B cell (primary cell): ENCODE measurements at regions not wholly inside any gene's neighbourhood (a gene's known extent, or its start where the extent isn't known, plus 50 kb on each side); places are given as distances from the start of the nearest gene placed in this dataset.

Experiments
- ATAC-seq: fragments of 200-7000 bp; cut with Tn5 transposase; one replicate; pipeline ENCODE4 v1.10.0; 2021; ENCODE audit warnings: low read depth, mild to moderate bottlenecking, moderate number of reproducible peaks, moderate library complexity
- CTCF ChIA-PET: fragments of 350-600 bp; sonication (Branson Sonifier 250); formaldehyde crosslinking; loops from one replicate; lab custom pipeline; 2021; ENCODE audit warnings: antibody characterized with exemption, inconsistent platforms; lab: Charles Lee
- POLR2A ChIA-PET: fragments of 350-600 bp; sonication (Branson Sonifier 250); formaldehyde crosslinking; loops from one replicate; lab custom pipeline; 2021; ENCODE audit warnings: antibody characterized with exemption; lab: Charles Lee
- DNase-seq: peaks from one replicate; pipeline ENCODE4 v3.0.0; 2013
- H2AFZ ChIP-seq: 2 replicates; pipeline ENCODE4 v1.6.1; 2012; ENCODE audit warnings: mild to moderate bottlenecking, low read depth, low read length; ENCODE audit not compliant: insufficient read depth, poor library complexity, severe bottlenecking
- H3K27ac ChIP-seq, 2 donors: 1 replicate in 1 of 2; 2 replicates in 1 of 2; pipeline ENCODE4 v1.5.1; 2012 to 2013; ENCODE audit warnings: low read length in 2 of 2, mild to moderate bottlenecking in 2 of 2, moderate library complexity in 1 of 2
- H3K27me3 ChIP-seq, 4 experiments: fragments of 200-600 bp in 1 of 4; sonication (generic) in 1 of 4; replicated peaks in 1 of 4; 1 replicate in 2 of 4; 2 replicates in 2 of 4; pipeline versions ENCODE4 v1.6.1 to v1.7.0; 2013 to 2016; ENCODE audit warnings: low read length in 3 of 4, mild to moderate bottlenecking in 2 of 4, mixed read lengths in 1 of 4, moderate library complexity in 1 of 4; ENCODE audit not compliant: insufficient read depth in 4 of 4, control insufficient read depth in 3 of 4; ENCODE audit errors: control extremely low read depth in 1 of 4
- H3K36me3 ChIP-seq, 2 experiments: replicated peaks in 1 of 2; 1 replicate in 1 of 2; 2 replicates in 1 of 2; pipeline versions ENCODE4 v1.6.1 to v1.7.1; 2013; ENCODE audit warnings: low read length in 1 of 2; ENCODE audit not compliant: insufficient read depth in 2 of 2, control insufficient read depth in 1 of 2; ENCODE audit errors: control extremely low read depth in 1 of 2, extremely low read depth in 1 of 2
- H3K4me1 ChIP-seq, 2 donors: fragments of 200-600 bp in 1 of 2; sonication (generic) in 1 of 2; 1 replicate in 1 of 2; 2 replicates in 1 of 2; pipeline versions ENCODE4 v1.5.1 to v1.6.1; 2013 to 2017; ENCODE audit warnings: low read length in 2 of 2; ENCODE audit not compliant: control insufficient read depth in 2 of 2, insufficient read depth in 2 of 2
- H3K4me2 ChIP-seq: replicated peaks from 2 replicates; pipeline ENCODE3; 2012; ENCODE audit warnings: mild to moderate bottlenecking, low read depth, low read length; ENCODE audit not compliant: poor library complexity, severe bottlenecking
- H3K4me3 ChIP-seq, 5 experiments: fragments of 200-600 bp in 1 of 5; sonication (generic) in 1 of 5; 1 replicate in 3 of 5; 2 replicates in 2 of 5; pipeline versions ENCODE4 v1.5.1 to v1.7.0; 2011 to 2016; ENCODE audit warnings: low read length in 4 of 5, mild to moderate bottlenecking in 4 of 5, low read depth in 2 of 5, control low read depth in 1 of 5, moderate library complexity in 1 of 5; ENCODE audit not compliant: insufficient read depth in 1 of 5; ENCODE audit errors: control extremely low read depth in 1 of 5, extremely low read depth in 1 of 5
- H3K79me2 ChIP-seq: fragments of 200-600 bp; sonication (generic); one replicate; pipeline ENCODE4 v1.6.0; 2016; ENCODE audit warnings: low read length; ENCODE audit not compliant: control insufficient read depth, insufficient read depth
- H3K9ac ChIP-seq: fragments of 200-600 bp; sonication (generic); 2 replicates; pipeline ENCODE4 v1.6.1; 2017; ENCODE audit warnings: mild to moderate bottlenecking, low read length, moderate library complexity
- H3K9me3 ChIP-seq, 3 donors: one replicate each; pipeline versions ENCODE4 v1.6.1 to v1.7.1; 2013; ENCODE audit warnings: low read length in 2 of 3; ENCODE audit not compliant: control insufficient read depth in 2 of 3, insufficient read depth in 1 of 3; ENCODE audit errors: control extremely low read depth in 1 of 3
- H4K20me1 ChIP-seq: 2 replicates; pipeline ENCODE4 v1.6.0; 2012; ENCODE audit warnings: mild to moderate bottlenecking, low read length; ENCODE audit not compliant: insufficient read depth, control insufficient read depth, poor library complexity, severe bottlenecking
- H3K27ac Mint-ChIP-seq: one replicate; pipeline ENCODE4 v1.8.0; 2021; ENCODE audit warnings: mixed read lengths
- H3K27me3 Mint-ChIP-seq: one replicate; pipeline ENCODE4 v1.8.0; 2021; ENCODE audit warnings: mixed read lengths
- H3K4me1 Mint-ChIP-seq: one replicate; pipeline ENCODE4 v1.8.0; 2021; ENCODE audit warnings: mixed read lengths
- H3K4me3 Mint-ChIP-seq: one replicate; pipeline ENCODE4 v1.8.0; 2021; ENCODE audit warnings: mixed read lengths
- H3K9me3 Mint-ChIP-seq: one replicate; pipeline ENCODE4 v1.8.0; 2022; ENCODE audit warnings: mixed read lengths; ENCODE audit not compliant: insufficient read depth
- EZH2 ChIP-seq: IDR thresholded peaks from 2 replicates; pipeline ENCODE4 v1.6.1; 2012; ENCODE audit warnings: borderline replicate concordance, low read depth, mild to moderate bottlenecking, moderate library complexity, low read length; ENCODE audit not compliant: insufficient read depth, poor library complexity, severe bottlenecking
- whole genome bisulfite sequencing: methylation state at CpG from one replicate; pipeline ENCODE4 v1.1.5; 2013; ENCODE audit warnings: missing lambda C conversion rate; ENCODE audit not compliant: insufficient coverage; 5-methylcytosine and 5-hydroxymethylcytosine counted together
- intact Hi-C: fragments of 100-400 bp; cut with micrococcal nuclease; formaldehyde crosslinking; loops from one replicate; pipeline ENCODE4 v1.10.0; 2022
- TF ChIP-seq, protein P1 (sequence below): fragments of 200-600 bp; IDR thresholded peaks from one replicate; pipeline ENCODE4 v1.8.0; 2022; ENCODE audit warnings: antibody characterized with exemption, mild to moderate bottlenecking

GRCh38 chr7:135840591-135840990 is 92.0 kb upstream of the FAM180A start:
- Histone ChIP-seq H4K20me1 (no peaks in the 10 kb centered on the region), H3K79me2 (no peaks in the 10 kb centered on the region), H3K4me3 (no peak overlapping the region), H3K27me3 (no peaks in the 10 kb centered on the region), H2AFZ (no peak overlapping the region), H3K4me2 (no peak overlapping the region), H3K27ac (no peak overlapping the region), H3K9ac (no peak overlapping the region), H3K36me3 (no peaks in the 10 kb centered on the region), H3K4me1 (no peaks in the 10 kb centered on the region), H3K9me3 (no peaks in the 10 kb centered on the region)
- intact Hi-C loops: no loop called here
- ATAC-seq: no peak
- no peak for TF ChIP-seq EZH2
- TF ChIP-seq, protein P1, sequence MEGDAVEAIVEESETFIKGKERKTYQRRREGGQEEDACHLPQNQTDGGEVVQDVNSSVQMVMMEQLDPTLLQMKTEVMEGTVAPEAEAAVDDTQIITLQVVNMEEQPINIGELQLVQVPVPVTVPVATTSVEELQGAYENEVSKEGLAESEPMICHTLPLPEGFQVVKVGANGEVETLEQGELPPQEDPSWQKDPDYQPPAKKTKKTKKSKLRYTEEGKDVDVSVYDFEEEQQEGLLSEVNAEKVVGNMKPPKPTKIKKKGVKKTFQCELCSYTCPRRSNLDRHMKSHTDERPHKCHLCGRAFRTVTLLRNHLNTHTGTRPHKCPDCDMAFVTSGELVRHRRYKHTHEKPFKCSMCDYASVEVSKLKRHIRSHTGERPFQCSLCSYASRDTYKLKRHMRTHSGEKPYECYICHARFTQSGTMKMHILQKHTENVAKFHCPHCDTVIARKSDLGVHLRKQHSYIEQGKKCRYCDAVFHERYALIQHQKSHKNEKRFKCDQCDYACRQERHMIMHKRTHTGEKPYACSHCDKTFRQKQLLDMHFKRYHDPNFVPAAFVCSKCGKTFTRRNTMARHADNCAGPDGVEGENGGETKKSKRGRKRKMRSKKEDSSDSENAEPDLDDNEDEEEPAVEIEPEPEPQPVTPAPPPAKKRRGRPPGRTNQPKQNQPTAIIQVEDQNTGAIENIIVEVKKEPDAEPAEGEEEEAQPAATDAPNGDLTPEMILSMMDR: no peak
- DNase-seq: no peak
- no peak overlapping the region for H3K27ac Mint-ChIP-seq
- no peaks in the 10 kb centered on the region for H3K9me3 Mint-ChIP-seq
- ChIA-PET CTCF (interaction anchor here (0.9 kb wide), 1 partner anchor 37 kb away, joined by 3 read pairs; no protein-coding TSS in a partner anchor), POLR2A (no interaction called here)
- no peaks in the 10 kb centered on the region for H3K27me3 Mint-ChIP-seq
- H3K4me3 Mint-ChIP-seq: no peak overlapping the region
- H3K4me1 Mint-ChIP-seq: peaks cover 7% of the 10 kb centered on the region

- ChIA-PET POLR2A (no interaction called here), CTCF (no interaction called here)
- Histone ChIP-seq H3K27ac (no peak overlapping the region), H3K9me3 (no peaks in the 10 kb centered on the region), H3K79me2 (no peaks in the 10 kb centered on the region), H4K20me1 (no peaks in the 10 kb centered on the region), H3K9ac (no peak overlapping the region), H3K4me3 (no peak overlapping the region), H3K36me3 (no peaks in the 10 kb centered on the region), H2AFZ (no peak overlapping the region), H3K4me1 (peaks cover 5 to 8% of the 10 kb centered on the region in 2 donors), H3K27me3 (peaks cover 0 to 2% (median 0%) of the 10 kb centered on the region in 4 experiments), H3K4me2 (no peak overlapping the region)
- no peak for ATAC-seq
- no peak overlapping the region for H3K27ac Mint-ChIP-seq
- intact Hi-C loops: no loop called here
- DNase-seq: no peak
- H3K4me3 Mint-ChIP-seq: no peak overlapping the region
- TF ChIP-seq EZH2: no peak
- TF ChIP-seq, protein P1: no peak
- 76% methylated on average over 2 of the region's 2 CpGs for WGBS
- H3K9me3 Mint-ChIP-seq: no peaks in the 10 kb centered on the region
- H3K4me1 Mint-ChIP-seq: peaks cover 10% of the 10 kb centered on the region
- peaks cover 5% of the 10 kb centered on the region for H3K27me3 Mint-ChIP-seq
These were observed 89.1 kb upstream of the FAM180A start for GRCh38 chr7:135837675-135838074.
